ENCODE measurements at regions not wholly inside any gene's neighbourhood (a gene's known extent, or its start where the extent isn't known, plus 50 kb on each side); places are given as distances from the start of the nearest gene placed in this dataset.

- TF ChIP-seq POLR2A (IDR thresholded peaks at IDR 0.05; ENCODE audit: low read depth, low read length): no peak
- no peak for TF ChIP-seq POLR2AphosphoS5 (IDR thresholded peaks at IDR 0.05; ENCODE audit: low read depth, low read length)
- no peak for TF ChIP-seq TAF1 (IDR thresholded peaks at IDR 0.05; ENCODE audit: low read depth, low read length)
- TF ChIP-seq SPI1 (IDR thresholded peaks at IDR 0.05; ENCODE audit: low read depth, low read length): no peak
- no peak for TF ChIP-seq PAX5 (IDR thresholded peaks at IDR 0.05; ENCODE audit: insufficient read depth, low read length, severe bottlenecking)
Observed at GRCh38 chr2:44839370-44839769, 102.1 kb upstream of the SIX3 start.
